ENCODE measurements at regions not wholly inside any gene's neighbourhood (a gene's known extent, or its start where the extent isn't known, plus 50 kb on each side); places are given as distances from the start of the nearest gene placed in this dataset.
"Not testable (repeated sequence)": the region's sequence is repeated elsewhere in the genome, so short reads cannot be mapped to it uniquely, and the experiment has no call there.

GRCh38 chr1:10867138-10867721 is 70.8 kb upstream of the CASZ1 start:
- DNase-seq (ENCODE audit: low read depth in 3 of 3), result peak; percentile 48 to 55 (median 50)

GRCh38 chr1:10867914-10868598 is 71.6 kb upstream of the CASZ1 start:
- no peak for DNase-seq (ENCODE audit: low read depth in 3 of 3)

- DNase-seq (ENCODE audit: low read depth in 3 of 3), result no peak
Observed at GRCh38 chr1:10868599-10868965, 72.1 kb upstream of the CASZ1 start.

- no peak for DNase-seq (ENCODE audit: low read depth in 3 of 3)
Observed at GRCh38 chr1:10869933-10870332, 73.5 kb upstream of the CASZ1 start.

GRCh38 chr1:10870493-10871096 is 74.1 kb upstream of the CASZ1 start:
- DNase-seq (ENCODE audit: low read depth in 3 of 3), result no peak

GRCh38 chr1:10873189-10873588 is 76.7 kb upstream of the CASZ1 start:
- DNase-seq (ENCODE audit: low read depth in 3 of 3), result no peak

- no peak for DNase-seq (ENCODE audit: low read depth in 3 of 3)
Observed at GRCh38 chr1:10874351-10874750, 77.9 kb upstream of the CASZ1 start.

GRCh38 chr1:10877894-10878293 is 81.4 kb upstream of the CASZ1 start:
- DNase-seq (ENCODE audit: low read depth in 3 of 3), result no peak

- DNase-seq (ENCODE audit: low read depth in 3 of 3), result no peak
Observed at GRCh38 chr1:10878469-10878868, 82.0 kb upstream of the CASZ1 start.

GRCh38 chr1:10880063-10880462 is 83.6 kb upstream of the CASZ1 start:
- no peak for DNase-seq (ENCODE audit: low read depth in 3 of 3)

GRCh38 chr1:10881046-10881445 is 84.6 kb upstream of the CASZ1 start:
- no peak for DNase-seq (ENCODE audit: low read depth in 3 of 3)

GRCh38 chr1:10882069-10882468 is 85.6 kb upstream of the CASZ1 start:
- DNase-seq (ENCODE audit: low read depth in 3 of 3), result no peak

- DNase-seq (ENCODE audit: low read depth in 3 of 3), result not testable (repeated sequence)
Observed at GRCh38 chr1:10887032-10887431, 90.6 kb upstream of the CASZ1 start.

GRCh38 chr1:10888291-10888690 is 91.8 kb upstream of the CASZ1 start:
- no peak for DNase-seq (ENCODE audit: low read depth in 3 of 3)

- DNase-seq (ENCODE audit: low read depth in 3 of 3), result no peak
Observed at GRCh38 chr1:10888791-10889649, 92.6 kb upstream of the CASZ1 start.

- no peak for DNase-seq (ENCODE audit: low read depth in 3 of 3)
Observed at GRCh38 chr1:10889650-10890353, 93.4 kb upstream of the CASZ1 start.

- DNase-seq (ENCODE audit: low read depth in 3 of 3), result no peak
Observed at GRCh38 chr1:10890491-10891071, 94.1 kb upstream of the CASZ1 start.

- no peak for DNase-seq (ENCODE audit: low read depth in 3 of 3)
Observed at GRCh38 chr1:10891091-10891490, 94.6 kb upstream of the CASZ1 start.

- DNase-seq (ENCODE audit: low read depth in 3 of 3), result no peak
Observed at GRCh38 chr1:10892138-10893065, 96.0 kb upstream of the CASZ1 start.

GRCh38 chr1:10895621-10896020 is 99.2 kb upstream of the CASZ1 start:
- DNase-seq (ENCODE audit: low read depth in 3 of 3), result no peak
